GM19395 (cell line): ENCODE measurements at regions not wholly inside any gene's neighbourhood (a gene's known extent, or its start where the extent isn't known, plus 50 kb on each side); places are given as distances from the start of the nearest gene placed in this dataset.
"Not testable (repeated sequence)": the region's sequence is repeated elsewhere in the genome, so short reads cannot be mapped to it uniquely, and the experiment has no call there.

Experiments used
- ATAC-seq: cut with Tn5 transposase; IDR thresholded peaks from one replicate; pipeline ENCODE4 v1.9.1; 2021; ENCODE audit warnings: mild to moderate bottlenecking, moderate library complexity; ENCODE audit not compliant: unreplicated experiment

GRCh38 chr5:98333921-98334320 lies 439.5 kb upstream of the RGMB start:
- no peak for ATAC-seq

GRCh38 chr5:98334946-98335345 lies 438.5 kb upstream of the RGMB start:
- ATAC-seq, result no peak

GRCh38 chr5:98339141-98339848 lies 434.2 kb upstream of the RGMB start:
- no peak for ATAC-seq

GRCh38 chr5:98341038-98342032 lies 432.1 kb upstream of the RGMB start:
- no peak for ATAC-seq

- ATAC-seq, result not testable (repeated sequence)
These were observed 430.4 kb upstream of the RGMB start for GRCh38 chr5:98342958-98343660.

- no peak for ATAC-seq
These were observed 424.0 kb upstream of the RGMB start for GRCh38 chr5:98349251-98349989.

GRCh38 chr5:98349990-98350365 lies 423.5 kb upstream of the RGMB start:
- ATAC-seq, result no peak

- no peak for ATAC-seq
These were observed 418.5 kb upstream of the RGMB start for GRCh38 chr5:98354922-98355321.

- ATAC-seq, result no peak
These were observed 412.9 kb upstream of the RGMB start for GRCh38 chr5:98360548-98360947.

GRCh38 chr5:98363157-98363556 lies 410.3 kb upstream of the RGMB start:
- no peak for ATAC-seq

GRCh38 chr5:98364549-98364948 lies 408.9 kb upstream of the RGMB start:
- no peak for ATAC-seq

GRCh38 chr5:98365126-98365525 lies 408.3 kb upstream of the RGMB start:
- no peak for ATAC-seq

- no peak for ATAC-seq
These were observed 405.3 kb upstream of the RGMB start for GRCh38 chr5:98368141-98368540.

- no peak for ATAC-seq
These were observed 401.1 kb upstream of the RGMB start for GRCh38 chr5:98372351-98372750.

- no peak for ATAC-seq
These were observed 381.4 kb upstream of the RGMB start for GRCh38 chr5:98391921-98392625.

GRCh38 chr5:98393205-98393604 lies 380.3 kb upstream of the RGMB start:
- not testable (repeated sequence) for ATAC-seq

- ATAC-seq, result no peak
These were observed 376.4 kb upstream of the RGMB start for GRCh38 chr5:98397081-98397480.

GRCh38 chr5:98398465-98398864 lies 375.0 kb upstream of the RGMB start:
- ATAC-seq, result no peak

- no peak for ATAC-seq
These were observed 371.8 kb upstream of the RGMB start for GRCh38 chr5:98401656-98402055.

- ATAC-seq, result no peak
These were observed 371.3 kb upstream of the RGMB start for GRCh38 chr5:98402130-98402529.
